ENCODE measurements at regions not wholly inside any gene's neighbourhood (a gene's known extent, or its start where the extent isn't known, plus 50 kb on each side); places are given as distances from the start of the nearest gene placed in this dataset.

- TF ChIP-seq CTCF (IDR thresholded peaks at IDR 0.05; ENCODE audit: extremely low read depth in 1 of 2, insufficient read depth in 1 of 2, low read depth in 1 of 2, low read length in 2 of 2) (no peak), POLR2A (IDR thresholded peaks at IDR 0.05; ENCODE audit: low read depth, low read length) (no peak)
Measured at GRCh38 chr14:97707603-97708002, 910.4 kb downstream of the VRK1 start.
